B cell (primary cell): ENCODE measurements at regions not wholly inside any gene's neighbourhood (a gene's known extent, or its start where the extent isn't known, plus 50 kb on each side); places are given as distances from the start of the nearest gene placed in this dataset.

Experiments used
- ATAC-seq: fragments of 200-7000 bp; cut with Tn5 transposase; one replicate; pipeline ENCODE4 v1.10.0; 2021; ENCODE audit warnings: low read depth, mild to moderate bottlenecking, moderate number of reproducible peaks, moderate library complexity
- CTCF ChIA-PET: fragments of 350-600 bp; sonication (Branson Sonifier 250); formaldehyde crosslinking; loops from one replicate; lab custom pipeline; 2021; ENCODE audit warnings: antibody characterized with exemption, inconsistent platforms; lab: Charles Lee
- POLR2A ChIA-PET: fragments of 350-600 bp; sonication (Branson Sonifier 250); formaldehyde crosslinking; loops from one replicate; lab custom pipeline; 2021; ENCODE audit warnings: antibody characterized with exemption; lab: Charles Lee
- DNase-seq: peaks from one replicate; pipeline ENCODE4 v3.0.0; 2013
- H2AFZ ChIP-seq: 2 replicates; pipeline ENCODE4 v1.6.1; 2012; ENCODE audit warnings: mild to moderate bottlenecking, low read depth, low read length; ENCODE audit not compliant: insufficient read depth, poor library complexity, severe bottlenecking
- H3K27ac ChIP-seq, 2 donors: 1 replicate in 1 of 2; 2 replicates in 1 of 2; pipeline ENCODE4 v1.5.1; 2012 to 2013; ENCODE audit warnings: low read length in 2 of 2, mild to moderate bottlenecking in 2 of 2, moderate library complexity in 1 of 2
- H3K27me3 ChIP-seq, 4 experiments: fragments of 200-600 bp in 1 of 4; sonication (generic) in 1 of 4; replicated peaks in 1 of 4; 1 replicate in 2 of 4; 2 replicates in 2 of 4; pipeline versions ENCODE4 v1.6.1 to v1.7.0; 2013 to 2016; ENCODE audit warnings: low read length in 3 of 4, mild to moderate bottlenecking in 2 of 4, mixed read lengths in 1 of 4, moderate library complexity in 1 of 4; ENCODE audit not compliant: insufficient read depth in 4 of 4, control insufficient read depth in 3 of 4; ENCODE audit errors: control extremely low read depth in 1 of 4
- H3K36me3 ChIP-seq, 2 experiments: replicated peaks in 1 of 2; 1 replicate in 1 of 2; 2 replicates in 1 of 2; pipeline versions ENCODE4 v1.6.1 to v1.7.1; 2013; ENCODE audit warnings: low read length in 1 of 2; ENCODE audit not compliant: insufficient read depth in 2 of 2, control insufficient read depth in 1 of 2; ENCODE audit errors: control extremely low read depth in 1 of 2, extremely low read depth in 1 of 2
- H3K4me1 ChIP-seq, 2 donors: fragments of 200-600 bp in 1 of 2; sonication (generic) in 1 of 2; 1 replicate in 1 of 2; 2 replicates in 1 of 2; pipeline versions ENCODE4 v1.5.1 to v1.6.1; 2013 to 2017; ENCODE audit warnings: low read length in 2 of 2; ENCODE audit not compliant: control insufficient read depth in 2 of 2, insufficient read depth in 2 of 2
- H3K4me2 ChIP-seq: replicated peaks from 2 replicates; pipeline ENCODE3; 2012; ENCODE audit warnings: mild to moderate bottlenecking, low read depth, low read length; ENCODE audit not compliant: poor library complexity, severe bottlenecking
- H3K4me3 ChIP-seq, 5 experiments: fragments of 200-600 bp in 1 of 5; sonication (generic) in 1 of 5; 1 replicate in 3 of 5; 2 replicates in 2 of 5; pipeline versions ENCODE4 v1.5.1 to v1.7.0; 2011 to 2016; ENCODE audit warnings: low read length in 4 of 5, mild to moderate bottlenecking in 4 of 5, low read depth in 2 of 5, control low read depth in 1 of 5, moderate library complexity in 1 of 5; ENCODE audit not compliant: insufficient read depth in 1 of 5; ENCODE audit errors: control extremely low read depth in 1 of 5, extremely low read depth in 1 of 5
- H3K79me2 ChIP-seq: fragments of 200-600 bp; sonication (generic); one replicate; pipeline ENCODE4 v1.6.0; 2016; ENCODE audit warnings: low read length; ENCODE audit not compliant: control insufficient read depth, insufficient read depth
- H3K9ac ChIP-seq: fragments of 200-600 bp; sonication (generic); 2 replicates; pipeline ENCODE4 v1.6.1; 2017; ENCODE audit warnings: mild to moderate bottlenecking, low read length, moderate library complexity
- H3K9me3 ChIP-seq, 3 donors: one replicate each; pipeline versions ENCODE4 v1.6.1 to v1.7.1; 2013; ENCODE audit warnings: low read length in 2 of 3; ENCODE audit not compliant: control insufficient read depth in 2 of 3, insufficient read depth in 1 of 3; ENCODE audit errors: control extremely low read depth in 1 of 3
- H4K20me1 ChIP-seq: 2 replicates; pipeline ENCODE4 v1.6.0; 2012; ENCODE audit warnings: mild to moderate bottlenecking, low read length; ENCODE audit not compliant: insufficient read depth, control insufficient read depth, poor library complexity, severe bottlenecking
- H3K27ac Mint-ChIP-seq: one replicate; pipeline ENCODE4 v1.8.0; 2021; ENCODE audit warnings: mixed read lengths
- H3K27me3 Mint-ChIP-seq: one replicate; pipeline ENCODE4 v1.8.0; 2021; ENCODE audit warnings: mixed read lengths
- H3K4me1 Mint-ChIP-seq: one replicate; pipeline ENCODE4 v1.8.0; 2021; ENCODE audit warnings: mixed read lengths
- H3K4me3 Mint-ChIP-seq: one replicate; pipeline ENCODE4 v1.8.0; 2021; ENCODE audit warnings: mixed read lengths
- H3K9me3 Mint-ChIP-seq: one replicate; pipeline ENCODE4 v1.8.0; 2022; ENCODE audit warnings: mixed read lengths; ENCODE audit not compliant: insufficient read depth
- EZH2 ChIP-seq: IDR thresholded peaks from 2 replicates; pipeline ENCODE4 v1.6.1; 2012; ENCODE audit warnings: borderline replicate concordance, low read depth, mild to moderate bottlenecking, moderate library complexity, low read length; ENCODE audit not compliant: insufficient read depth, poor library complexity, severe bottlenecking
- WGBS: methylation state at CpG from one replicate; pipeline ENCODE4 v1.1.5; 2013; ENCODE audit warnings: missing lambda C conversion rate; ENCODE audit not compliant: insufficient coverage; 5-methylcytosine and 5-hydroxymethylcytosine counted together
- intact Hi-C: fragments of 100-400 bp; cut with micrococcal nuclease; formaldehyde crosslinking; loops from one replicate; pipeline ENCODE4 v1.10.0; 2022
- TF ChIP-seq, protein P1 (sequence below): fragments of 200-600 bp; IDR thresholded peaks from one replicate; pipeline ENCODE4 v1.8.0; 2022; ENCODE audit warnings: antibody characterized with exemption, mild to moderate bottlenecking

DNA sequence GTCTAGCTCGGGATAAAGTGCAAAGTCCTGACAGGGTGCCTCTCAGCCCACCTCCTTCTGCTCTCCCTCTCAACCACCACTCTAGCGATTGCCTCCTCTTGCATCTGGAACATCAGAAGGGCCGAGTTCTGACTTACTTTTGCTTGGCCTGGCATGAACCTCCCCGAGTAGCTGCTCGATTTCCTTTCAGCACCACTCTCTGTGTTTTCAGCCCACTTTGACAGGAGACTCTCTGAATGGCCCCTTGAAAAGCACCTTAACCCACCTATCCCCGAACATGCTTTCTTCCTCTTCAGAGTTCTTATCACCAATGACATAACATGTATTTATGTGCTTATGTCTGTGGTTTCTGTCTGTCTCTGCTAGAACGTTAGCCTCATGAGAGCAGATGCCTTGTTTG lies 225.8 kb upstream of the RUNX1 start:
- WGBS = 97% methylated on average over 5 of the region's 7 CpGs
- Histone ChIP-seq H3K36me3 (no peaks in the 10 kb centered on the region), H3K4me1 (no peaks in the 10 kb centered on the region), H3K9me3 (no peaks in the 10 kb centered on the region), H3K4me2 (no peak overlapping the region), H3K27ac (no peak overlapping the region), H3K9ac (no peak overlapping the region), H4K20me1 (no peaks in the 10 kb centered on the region), H3K27me3 (no peaks in the 10 kb centered on the region), H3K4me3 (no peak overlapping the region), H2AFZ (no peak overlapping the region), H3K79me2 (no peaks in the 10 kb centered on the region)
- CTCF ChIA-PET = interaction anchor here (1.5 kb wide), 1 partner anchor 10 kb away, joined by 4 read pairs; no protein-coding TSS in a partner anchor
- H3K27me3 Mint-ChIP-seq = no peaks in the 10 kb centered on the region
- DNase-seq (no peak), ATAC-seq (no peak)
- TF ChIP-seq EZH2 = no peak
- TF ChIP-seq, protein P1, sequence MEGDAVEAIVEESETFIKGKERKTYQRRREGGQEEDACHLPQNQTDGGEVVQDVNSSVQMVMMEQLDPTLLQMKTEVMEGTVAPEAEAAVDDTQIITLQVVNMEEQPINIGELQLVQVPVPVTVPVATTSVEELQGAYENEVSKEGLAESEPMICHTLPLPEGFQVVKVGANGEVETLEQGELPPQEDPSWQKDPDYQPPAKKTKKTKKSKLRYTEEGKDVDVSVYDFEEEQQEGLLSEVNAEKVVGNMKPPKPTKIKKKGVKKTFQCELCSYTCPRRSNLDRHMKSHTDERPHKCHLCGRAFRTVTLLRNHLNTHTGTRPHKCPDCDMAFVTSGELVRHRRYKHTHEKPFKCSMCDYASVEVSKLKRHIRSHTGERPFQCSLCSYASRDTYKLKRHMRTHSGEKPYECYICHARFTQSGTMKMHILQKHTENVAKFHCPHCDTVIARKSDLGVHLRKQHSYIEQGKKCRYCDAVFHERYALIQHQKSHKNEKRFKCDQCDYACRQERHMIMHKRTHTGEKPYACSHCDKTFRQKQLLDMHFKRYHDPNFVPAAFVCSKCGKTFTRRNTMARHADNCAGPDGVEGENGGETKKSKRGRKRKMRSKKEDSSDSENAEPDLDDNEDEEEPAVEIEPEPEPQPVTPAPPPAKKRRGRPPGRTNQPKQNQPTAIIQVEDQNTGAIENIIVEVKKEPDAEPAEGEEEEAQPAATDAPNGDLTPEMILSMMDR = no peak
- H3K9me3 Mint-ChIP-seq = no peaks in the 10 kb centered on the region
- intact Hi-C loops = no loop called here
- H3K4me3 Mint-ChIP-seq = no peak overlapping the region
- no peak overlapping the region for H3K27ac Mint-ChIP-seq
- POLR2A ChIA-PET = no interaction called here
- H3K4me1 Mint-ChIP-seq = no peaks in the 10 kb centered on the region

DNA sequence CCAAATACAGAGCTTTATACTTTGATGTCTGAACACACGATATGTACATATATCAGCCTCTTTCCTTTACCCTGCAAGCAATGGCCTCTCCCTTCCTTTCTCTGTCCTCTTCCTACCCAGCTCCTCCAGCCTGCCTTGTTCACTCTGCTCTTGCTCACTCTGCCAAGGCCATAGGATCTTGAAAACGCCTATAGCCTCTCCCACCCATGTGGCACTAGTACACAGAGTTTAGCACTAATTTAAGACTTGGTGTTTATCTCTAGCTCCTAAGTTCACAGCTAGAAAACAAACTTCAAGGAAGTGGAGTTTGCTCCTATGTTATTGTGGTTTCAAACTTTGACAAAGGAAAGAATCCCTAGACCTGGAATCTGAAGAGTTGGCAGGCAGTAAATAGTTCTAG lies 225.0 kb upstream of the RUNX1 start:
- Histone ChIP-seq H3K4me3 (no peak overlapping the region), H4K20me1 (no peaks in the 10 kb centered on the region), H2AFZ (no peak overlapping the region), H3K27ac (no peak overlapping the region), H3K79me2 (no peaks in the 10 kb centered on the region), H3K27me3 (no peaks in the 10 kb centered on the region), H3K36me3 (no peaks in the 10 kb centered on the region), H3K9me3 (no peaks in the 10 kb centered on the region), H3K4me2 (no peak overlapping the region), H3K4me1 (no peaks in the 10 kb centered on the region), H3K9ac (no peak overlapping the region)
- intact Hi-C loops = no loop called here
- no peaks in the 10 kb centered on the region for H3K27me3 Mint-ChIP-seq
- POLR2A ChIA-PET = no interaction called here
- no peaks in the 10 kb centered on the region for H3K4me1 Mint-ChIP-seq
- ATAC-seq (no peak), DNase-seq (no peak)
- no peak overlapping the region for H3K27ac Mint-ChIP-seq
- H3K9me3 Mint-ChIP-seq = no peaks in the 10 kb centered on the region
- CTCF ChIA-PET = interaction anchor here (1.5 kb wide), 1 partner anchor 9 kb away, joined by 4 read pairs; no protein-coding TSS in a partner anchor
- TF ChIP-seq EZH2 = no peak
- TF ChIP-seq, protein P1 = no peak
- no peak overlapping the region for H3K4me3 Mint-ChIP-seq
- 100% methylated on average over 1 of the region's 2 CpGs for WGBS
